ENCODE measurements at regions not wholly inside any gene's neighbourhood (a gene's known extent, or its start where the extent isn't known, plus 50 kb on each side); places are given as distances from the start of the nearest gene placed in this dataset.
"Not testable (repeated sequence)": the region's sequence is repeated elsewhere in the genome, so short reads cannot be mapped to it uniquely, and the experiment has no call there.

DNA sequence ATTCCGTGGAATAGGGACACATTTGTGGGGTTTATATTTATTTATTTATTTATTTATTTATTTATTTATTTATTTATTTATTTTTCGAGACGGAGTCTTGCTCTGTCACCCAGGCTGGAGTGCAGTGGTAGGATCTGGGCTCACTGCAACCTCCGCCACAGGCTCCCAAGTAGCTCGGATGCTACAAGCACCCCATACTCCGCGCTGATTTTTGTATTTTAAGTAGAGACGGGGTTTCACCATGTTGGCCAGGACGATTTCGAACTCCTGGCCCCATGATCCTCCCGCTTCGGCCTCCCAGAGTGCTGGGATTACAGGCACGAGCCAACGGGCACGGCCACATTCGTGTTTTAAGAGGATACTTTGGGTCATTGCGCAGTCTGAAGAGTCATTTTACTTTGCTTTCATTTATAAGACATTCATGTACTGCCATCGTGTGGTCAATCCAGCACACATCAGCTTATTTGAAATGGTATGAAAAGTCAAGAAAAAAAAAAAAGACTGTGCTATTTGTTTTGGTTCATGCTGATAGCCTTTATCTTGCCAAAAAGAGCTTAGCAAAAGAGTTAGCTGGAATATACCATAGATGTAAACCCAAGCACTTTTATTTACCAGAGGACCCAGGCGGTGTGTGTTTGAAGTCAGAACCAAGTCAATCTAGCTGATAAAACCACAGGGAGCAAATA is 1075.0 kb downstream of the EPHA3 start:
- not testable (repeated sequence) for H3K9me3 Mint-ChIP-seq; ATAC-seq (ENCODE audit: low read depth in 2 of 2); H3K4me3 ChIP-seq (ENCODE audit: low read depth, low read length); H3K4me1 Mint-ChIP-seq; H3K27me3 Mint-ChIP-seq; H3K36me3 ChIP-seq (ENCODE audit: control insufficient read depth, insufficient read depth, low read length); H3K27me3 ChIP-seq (ENCODE audit: control insufficient read depth, insufficient read depth, low read length); H3K27ac ChIP-seq (ENCODE audit: insufficient read depth, low read length, poor library complexity, severe bottlenecking); H3K9me3 ChIP-seq (ENCODE audit: control insufficient read depth in 2 of 2, low read length in 2 of 2); H3K4me3 Mint-ChIP-seq; H3K27ac Mint-ChIP-seq; H3K4me1 ChIP-seq (ENCODE audit: control insufficient read depth, insufficient read depth, low read length, poor library complexity, severe bottlenecking); H3K36me3 Mint-ChIP-seq
- peak in 1 of 3 donors; percentile 1 for DNase-seq

DNA sequence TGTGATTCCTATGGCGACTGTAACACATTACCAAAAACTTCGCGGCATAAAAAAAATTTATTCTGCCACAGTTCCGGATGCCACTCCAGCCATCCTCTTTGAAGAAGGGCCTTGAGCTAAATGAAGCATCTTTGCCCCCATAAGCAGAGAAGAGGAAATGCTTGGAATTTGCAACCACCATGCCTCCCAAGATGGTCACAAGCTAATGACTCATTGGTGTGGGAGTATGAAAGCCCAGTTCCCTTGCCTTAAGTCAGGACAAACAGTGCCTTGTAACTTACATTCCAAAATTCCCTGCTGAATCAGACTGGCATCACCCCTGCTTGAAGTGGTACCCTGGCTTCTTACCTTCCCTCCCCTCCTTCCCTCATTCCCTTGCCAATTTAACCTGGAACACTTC is 1077.4 kb downstream of the EPHA3 start:
- Mint-ChIP-seq H3K4me1 (no peaks in the 10 kb centered on the region), H3K9me3 (peaks cover 0 to 5% (median 2%) of the 10 kb centered on the region in 7 donors), H3K27ac (no peak overlapping the region), H3K27me3 (no peaks in the 10 kb centered on the region), H3K36me3 (no peaks in the 10 kb centered on the region), H3K4me3 (no peak overlapping the region)
- Histone ChIP-seq H3K36me3 (ENCODE audit: control insufficient read depth, insufficient read depth, low read length) (no peaks in the 10 kb centered on the region), H3K27ac (ENCODE audit: insufficient read depth, low read length, poor library complexity, severe bottlenecking) (no peak overlapping the region), H3K27me3 (ENCODE audit: control insufficient read depth, insufficient read depth, low read length) (no peaks in the 10 kb centered on the region), H3K4me1 (ENCODE audit: control insufficient read depth, insufficient read depth, low read length, poor library complexity, severe bottlenecking) (no peaks in the 10 kb centered on the region), H3K4me3 (ENCODE audit: low read depth, low read length) (no peak overlapping the region), H3K9me3 (ENCODE audit: control insufficient read depth in 2 of 2, low read length in 2 of 2) (no peaks in the 10 kb centered on the region)
- DNase-seq: no peak
- no peak for ATAC-seq (ENCODE audit: low read depth in 2 of 2)

DNA sequence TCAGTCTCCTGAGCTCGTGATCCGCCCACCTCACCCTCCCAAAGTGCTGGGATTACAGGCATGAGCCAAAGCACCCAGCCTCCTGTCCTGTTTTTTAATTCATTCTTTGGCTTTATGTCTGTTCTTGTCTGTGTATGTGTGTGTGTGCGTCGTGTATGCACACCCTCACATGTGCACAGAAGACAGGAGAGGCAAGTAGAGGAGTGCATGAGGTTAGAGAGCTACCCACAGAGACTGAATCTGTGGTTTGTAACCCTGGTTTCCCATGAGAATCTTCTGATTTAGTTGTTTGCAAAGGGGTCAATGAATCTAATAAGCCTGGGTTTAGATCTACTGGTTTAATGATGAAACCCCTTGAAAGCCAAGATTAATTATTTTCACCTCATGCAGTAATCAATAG is 1090.0 kb downstream of the EPHA3 start:
- H3K4me3 Mint-ChIP-seq; H3K4me1 Mint-ChIP-seq; H3K4me3 ChIP-seq (ENCODE audit: low read depth, low read length); DNase-seq; H3K27ac Mint-ChIP-seq; H3K4me1 ChIP-seq (ENCODE audit: control insufficient read depth, insufficient read depth, low read length, poor library complexity, severe bottlenecking); H3K27ac ChIP-seq (ENCODE audit: insufficient read depth, low read length, poor library complexity, severe bottlenecking); H3K36me3 ChIP-seq (ENCODE audit: control insufficient read depth, insufficient read depth, low read length); H3K27me3 Mint-ChIP-seq; H3K36me3 Mint-ChIP-seq; H3K27me3 ChIP-seq (ENCODE audit: control insufficient read depth, insufficient read depth, low read length); ATAC-seq (ENCODE audit: low read depth in 2 of 2); H3K9me3 ChIP-seq (ENCODE audit: control insufficient read depth in 2 of 2, low read length in 2 of 2): not testable (repeated sequence)
- H3K9me3 Mint-ChIP-seq: peaks cover 0 to 22% (median 8%) of the 10 kb centered on the region in 7 donors

DNA sequence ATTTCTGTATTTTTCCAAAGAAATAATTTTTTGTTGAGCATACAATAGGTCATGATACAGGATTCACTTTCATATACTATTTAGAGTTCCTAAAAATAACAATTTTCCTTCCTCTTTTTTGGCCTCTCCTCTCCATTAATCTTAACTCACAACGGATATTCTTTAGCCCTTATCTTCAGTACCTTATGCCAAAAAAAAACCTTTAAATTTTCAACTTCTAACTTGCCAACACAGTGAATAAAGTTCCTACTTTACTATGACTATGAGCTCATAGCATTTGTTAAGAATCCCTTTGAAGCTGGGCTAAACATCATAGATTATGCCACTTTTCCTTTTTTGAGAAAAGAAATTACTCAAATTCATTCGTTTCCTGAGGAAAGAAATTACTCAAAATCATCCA is 1095.5 kb downstream of the EPHA3 start:
- H3K4me3 ChIP-seq (ENCODE audit: low read depth, low read length); ATAC-seq (ENCODE audit: low read depth in 2 of 2); H3K4me3 Mint-ChIP-seq; H3K4me1 Mint-ChIP-seq; H3K27ac Mint-ChIP-seq; H3K36me3 ChIP-seq (ENCODE audit: control insufficient read depth, insufficient read depth, low read length); DNase-seq; H3K36me3 Mint-ChIP-seq; H3K27me3 Mint-ChIP-seq; H3K27me3 ChIP-seq (ENCODE audit: control insufficient read depth, insufficient read depth, low read length); H3K4me1 ChIP-seq (ENCODE audit: control insufficient read depth, insufficient read depth, low read length, poor library complexity, severe bottlenecking); H3K9me3 ChIP-seq (ENCODE audit: control insufficient read depth in 2 of 2, low read length in 2 of 2); H3K27ac ChIP-seq (ENCODE audit: insufficient read depth, low read length, poor library complexity, severe bottlenecking): not testable (repeated sequence)
- peaks cover 5 to 21% (median 12%) of the 10 kb centered on the region in 7 donors for H3K9me3 Mint-ChIP-seq

DNA sequence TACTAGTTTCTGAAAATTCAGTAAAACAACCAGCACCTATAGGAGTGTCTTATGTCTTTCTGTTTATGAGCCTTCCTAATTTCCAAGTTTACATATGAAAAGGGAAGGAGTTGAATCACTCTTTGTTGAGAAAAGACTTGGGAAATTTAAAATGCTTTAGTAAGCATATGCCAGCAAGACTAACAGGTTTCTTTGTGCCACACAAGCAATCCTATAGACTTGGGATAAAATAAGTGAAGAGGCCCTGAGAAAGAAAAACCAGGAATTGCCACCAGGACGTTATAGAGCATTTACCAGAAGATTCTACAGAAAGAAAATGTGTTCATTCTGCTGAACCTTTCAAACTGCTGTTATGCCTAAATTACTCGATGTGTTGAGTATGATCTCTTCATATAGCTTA is 1099.1 kb downstream of the EPHA3 start:
- not testable (repeated sequence) for H3K27me3 ChIP-seq (ENCODE audit: control insufficient read depth, insufficient read depth, low read length); H3K4me3 Mint-ChIP-seq; H3K36me3 Mint-ChIP-seq; H3K27ac ChIP-seq (ENCODE audit: insufficient read depth, low read length, poor library complexity, severe bottlenecking); H3K4me1 Mint-ChIP-seq; H3K36me3 ChIP-seq (ENCODE audit: control insufficient read depth, insufficient read depth, low read length); H3K27me3 Mint-ChIP-seq; DNase-seq; H3K27ac Mint-ChIP-seq; H3K4me3 ChIP-seq (ENCODE audit: low read depth, low read length); ATAC-seq (ENCODE audit: low read depth in 2 of 2); H3K4me1 ChIP-seq (ENCODE audit: control insufficient read depth, insufficient read depth, low read length, poor library complexity, severe bottlenecking)
- peaks cover 5 to 40% (median 9%) of the 10 kb centered on the region in 7 donors for H3K9me3 Mint-ChIP-seq
- peaks cover 0 to 10% of the 10 kb centered on the region in 2 experiments for H3K9me3 ChIP-seq (ENCODE audit: control insufficient read depth in 2 of 2, low read length in 2 of 2)

DNA sequence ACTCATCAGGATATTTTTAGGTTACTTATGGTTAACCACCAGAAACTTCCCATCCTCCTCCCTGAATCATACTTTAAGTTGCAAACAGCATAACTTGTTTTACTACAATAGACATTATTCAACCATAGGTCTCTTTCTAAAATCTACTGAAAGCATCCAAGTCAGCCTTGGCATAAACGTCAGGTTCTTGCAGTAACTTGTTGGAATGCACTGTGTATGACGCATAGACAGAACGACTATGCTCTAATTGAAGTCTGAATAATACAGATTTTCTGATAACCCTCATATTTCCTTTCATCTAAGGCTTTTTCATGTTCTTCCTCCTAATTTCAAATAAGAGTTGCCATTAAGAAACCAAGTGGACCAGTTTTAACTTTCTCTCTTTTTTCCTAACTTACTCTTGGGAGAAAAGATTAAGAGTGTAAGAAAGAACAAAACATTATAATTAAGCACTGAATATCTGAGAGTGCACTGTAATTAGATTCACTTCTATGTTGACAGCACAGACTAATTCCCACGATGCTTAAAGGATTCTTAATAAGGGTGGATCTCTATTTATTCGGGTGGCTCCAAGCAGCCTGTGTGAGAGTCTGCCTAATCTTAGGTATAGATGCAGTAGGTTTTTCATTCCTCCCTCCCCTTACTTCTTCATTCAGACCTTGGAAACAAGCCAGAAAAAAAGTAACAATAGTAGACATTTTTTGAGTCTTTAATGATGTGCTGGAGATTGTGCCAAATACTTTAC is 1100.1 kb downstream of the EPHA3 start:
- not testable (repeated sequence) for DNase-seq; H3K36me3 ChIP-seq (ENCODE audit: control insufficient read depth, insufficient read depth, low read length); H3K27ac Mint-ChIP-seq; H3K4me3 Mint-ChIP-seq; H3K27ac ChIP-seq (ENCODE audit: insufficient read depth, low read length, poor library complexity, severe bottlenecking); ATAC-seq (ENCODE audit: low read depth in 2 of 2); H3K27me3 Mint-ChIP-seq; H3K27me3 ChIP-seq (ENCODE audit: control insufficient read depth, insufficient read depth, low read length); H3K4me1 Mint-ChIP-seq; H3K4me1 ChIP-seq (ENCODE audit: control insufficient read depth, insufficient read depth, low read length, poor library complexity, severe bottlenecking); H3K36me3 Mint-ChIP-seq; H3K4me3 ChIP-seq (ENCODE audit: low read depth, low read length)
- H3K9me3 Mint-ChIP-seq: peaks cover 5 to 47% (median 17%) of the 10 kb centered on the region in 7 donors
- H3K9me3 ChIP-seq (ENCODE audit: control insufficient read depth in 2 of 2, low read length in 2 of 2): peaks cover 0 to 13% of the 10 kb centered on the region in 2 experiments

DNA sequence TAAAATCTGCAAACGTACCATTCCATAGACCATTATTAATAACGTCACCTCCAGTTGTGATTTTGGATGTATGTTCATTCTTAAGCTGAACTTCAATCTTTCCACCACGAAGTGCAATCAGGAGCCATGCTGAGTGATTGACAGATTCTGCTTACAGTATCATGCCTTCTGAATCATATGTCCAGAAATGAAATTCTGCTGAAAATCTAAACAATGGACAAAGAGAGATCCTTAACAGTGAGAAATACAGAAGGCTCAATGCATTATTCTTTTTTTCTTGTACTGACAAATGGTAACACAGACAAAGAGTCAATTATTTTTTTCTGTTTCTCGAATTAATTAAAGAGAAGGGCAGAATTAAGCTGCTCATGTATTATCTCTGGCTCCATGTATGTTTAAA is 1114.5 kb downstream of the EPHA3 start:
- Mint-ChIP-seq H3K27ac (no peak overlapping the region), H3K4me3 (no peak overlapping the region), H3K4me1 (no peaks in the 10 kb centered on the region), H3K9me3 (peaks cover 4 to 31% (median 10%) of the 10 kb centered on the region in 7 donors), H3K36me3 (no peaks in the 10 kb centered on the region), H3K27me3 (no peaks in the 10 kb centered on the region)
- H3K27me3 ChIP-seq (ENCODE audit: control insufficient read depth, insufficient read depth, low read length): no peaks in the 10 kb centered on the region
- ATAC-seq (ENCODE audit: low read depth in 2 of 2): no peak
- H3K4me1 ChIP-seq (ENCODE audit: control insufficient read depth, insufficient read depth, low read length, poor library complexity, severe bottlenecking): no peaks in the 10 kb centered on the region
- no peaks in the 10 kb centered on the region for H3K36me3 ChIP-seq (ENCODE audit: control insufficient read depth, insufficient read depth, low read length)
- no peak overlapping the region for H3K27ac ChIP-seq (ENCODE audit: insufficient read depth, low read length, poor library complexity, severe bottlenecking)
- peaks cover 0 to 3% of the 10 kb centered on the region in 2 experiments for H3K9me3 ChIP-seq (ENCODE audit: control insufficient read depth in 2 of 2, low read length in 2 of 2)
- DNase-seq: no peak
- no peak overlapping the region for H3K4me3 ChIP-seq (ENCODE audit: low read depth, low read length)

DNA sequence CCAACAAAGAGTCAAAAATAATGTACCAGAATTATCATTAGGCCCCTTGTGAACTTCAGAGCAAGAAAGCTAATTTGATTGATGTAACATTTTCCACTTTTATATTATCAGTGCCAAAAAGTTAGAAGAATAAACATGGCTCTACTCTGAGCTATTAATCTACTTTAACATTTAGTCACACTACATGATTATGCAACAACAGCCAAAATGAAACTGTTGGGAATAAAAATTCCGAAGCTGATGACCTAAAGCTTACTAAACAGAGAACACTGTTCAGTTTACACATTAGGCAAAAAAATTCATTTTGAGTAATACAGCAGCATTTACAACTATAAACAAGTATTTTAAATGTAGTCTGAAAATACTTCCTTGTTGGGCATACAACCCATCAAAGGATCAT is 1134.1 kb downstream of the EPHA3 start:
- Mint-ChIP-seq H3K36me3 (no peaks in the 10 kb centered on the region), H3K9me3 (peaks cover 0 to 22% (median 5%) of the 10 kb centered on the region in 7 donors), H3K4me1 (no peaks in the 10 kb centered on the region), H3K27ac (no peak overlapping the region), H3K27me3 (no peaks in the 10 kb centered on the region), H3K4me3 (no peak overlapping the region)
- no peak overlapping the region for H3K4me3 ChIP-seq (ENCODE audit: low read depth, low read length)
- H3K27ac ChIP-seq (ENCODE audit: insufficient read depth, low read length, poor library complexity, severe bottlenecking): no peak overlapping the region
- DNase-seq (no peak), ATAC-seq (ENCODE audit: low read depth in 2 of 2) (no peak)
- no peaks in the 10 kb centered on the region for H3K4me1 ChIP-seq (ENCODE audit: control insufficient read depth, insufficient read depth, low read length, poor library complexity, severe bottlenecking)
- no peaks in the 10 kb centered on the region for H3K27me3 ChIP-seq (ENCODE audit: control insufficient read depth, insufficient read depth, low read length)
- H3K9me3 ChIP-seq (ENCODE audit: control insufficient read depth in 2 of 2, low read length in 2 of 2): peaks cover 0 to 1% of the 10 kb centered on the region in 2 experiments
- no peaks in the 10 kb centered on the region for H3K36me3 ChIP-seq (ENCODE audit: control insufficient read depth, insufficient read depth, low read length)

Measured in CD4-positive, CD25-positive, alpha-beta regulatory T cell (primary cell).